Astrocyte of the cerebellum (primary cell): ENCODE measurements at regions not wholly inside any gene's neighbourhood (a gene's known extent, or its start where the extent isn't known, plus 50 kb on each side); places are given as distances from the start of the nearest gene placed in this dataset.

Experiments
- DNase-seq: peaks from one replicate; pipeline ENCODE4 v3.0.0-alpha.2; 2011; ENCODE audit warnings: low read depth
- H3K4me3 ChIP-seq: 2 replicates; pipeline ENCODE4 v1.5.1; 2011; ENCODE audit warnings: mild to moderate bottlenecking, low read depth, low read length, moderate library complexity
- in situ Hi-C: cut with HindIII; loops from 2 replicates; pipeline ENCODE4 v1.10.0; 2017; ENCODE audit warnings: low sequenced_read_pairs
- TF ChIP-seq, protein P1 (sequence below): IDR thresholded peaks from 2 replicates; pipeline ENCODE4 v1.5.1; 2012; ENCODE audit warnings: low read length, low read depth, moderate library complexity, mild to moderate bottlenecking; ENCODE audit errors: missing control alignments

DNA sequence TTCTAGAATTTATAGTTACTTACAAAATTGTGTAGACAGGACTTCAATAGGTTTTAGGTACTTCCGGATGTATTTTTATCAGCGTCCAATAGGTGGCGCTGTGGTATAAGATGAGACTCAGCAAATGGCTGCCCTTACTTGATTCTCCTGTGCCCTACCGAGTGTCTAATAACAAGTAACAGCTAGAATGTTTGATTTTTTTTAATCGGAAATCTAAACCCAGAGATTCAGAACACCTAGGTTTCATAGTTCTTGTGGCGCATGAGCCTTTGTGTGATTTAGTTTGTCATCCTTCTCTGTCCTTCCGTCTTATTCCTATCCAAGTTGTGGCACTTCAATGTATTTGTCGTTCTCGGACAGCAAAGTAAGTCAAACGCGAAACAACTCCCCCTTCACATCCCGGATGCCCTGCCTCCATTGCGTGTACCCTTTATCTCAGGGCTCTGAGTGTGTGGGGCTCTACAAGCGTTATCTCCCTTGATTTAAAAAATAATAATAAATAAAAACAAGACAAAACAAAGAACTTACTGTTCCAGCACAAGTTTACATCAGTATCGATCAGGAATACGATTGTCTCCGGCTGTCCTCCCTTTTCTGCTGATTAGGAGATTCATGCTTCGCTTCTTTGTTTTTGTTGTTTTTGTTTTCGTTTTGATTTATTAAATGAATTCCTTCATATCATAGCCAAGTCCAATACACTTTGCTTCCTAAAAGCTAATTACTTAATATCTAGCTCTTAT, 50.7 kb upstream of the SLC30A5 start:
- H3K4me3 ChIP-seq = peak overlapping the region; percentile 38
- in situ Hi-C loops = no loop called here
- peak; percentile 94 for DNase-seq
- TF ChIP-seq, protein P1, sequence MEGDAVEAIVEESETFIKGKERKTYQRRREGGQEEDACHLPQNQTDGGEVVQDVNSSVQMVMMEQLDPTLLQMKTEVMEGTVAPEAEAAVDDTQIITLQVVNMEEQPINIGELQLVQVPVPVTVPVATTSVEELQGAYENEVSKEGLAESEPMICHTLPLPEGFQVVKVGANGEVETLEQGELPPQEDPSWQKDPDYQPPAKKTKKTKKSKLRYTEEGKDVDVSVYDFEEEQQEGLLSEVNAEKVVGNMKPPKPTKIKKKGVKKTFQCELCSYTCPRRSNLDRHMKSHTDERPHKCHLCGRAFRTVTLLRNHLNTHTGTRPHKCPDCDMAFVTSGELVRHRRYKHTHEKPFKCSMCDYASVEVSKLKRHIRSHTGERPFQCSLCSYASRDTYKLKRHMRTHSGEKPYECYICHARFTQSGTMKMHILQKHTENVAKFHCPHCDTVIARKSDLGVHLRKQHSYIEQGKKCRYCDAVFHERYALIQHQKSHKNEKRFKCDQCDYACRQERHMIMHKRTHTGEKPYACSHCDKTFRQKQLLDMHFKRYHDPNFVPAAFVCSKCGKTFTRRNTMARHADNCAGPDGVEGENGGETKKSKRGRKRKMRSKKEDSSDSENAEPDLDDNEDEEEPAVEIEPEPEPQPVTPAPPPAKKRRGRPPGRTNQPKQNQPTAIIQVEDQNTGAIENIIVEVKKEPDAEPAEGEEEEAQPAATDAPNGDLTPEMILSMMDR = peak; percentile 61

DNA sequence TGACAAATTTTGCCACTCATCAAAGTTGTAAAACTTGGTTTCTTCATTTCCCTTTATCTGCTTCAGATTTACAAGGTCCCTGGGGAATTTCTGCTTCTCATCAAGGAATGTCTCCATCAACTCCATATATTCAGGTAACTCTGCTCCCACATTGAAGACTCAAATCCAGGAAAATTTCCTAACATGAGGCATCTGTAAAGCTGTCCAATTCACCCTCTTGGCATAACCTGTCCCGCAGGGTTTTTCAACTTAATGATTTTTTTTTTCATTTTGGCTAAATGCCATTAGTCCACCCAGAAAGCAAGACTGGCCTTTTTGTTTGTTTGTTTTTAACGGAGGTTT, 50.2 kb upstream of the SLC30A5 start:
- DNase-seq = no peak
- H3K4me3 ChIP-seq = no peak overlapping the region
- TF ChIP-seq, protein P1 = no peak
- in situ Hi-C loops = no loop called here
